ENCODE measurements at regions not wholly inside any gene's neighbourhood (a gene's known extent, or its start where the extent isn't known, plus 50 kb on each side); places are given as distances from the start of the nearest gene placed in this dataset.

- no peak for TF ChIP-seq TEAD4 (IDR thresholded peaks at IDR 0.05; ENCODE audit: low read depth, low read length)
- no peak for TF ChIP-seq MAX (IDR thresholded peaks at IDR 0.05)
- TF ChIP-seq POLR2A (IDR thresholded peaks at IDR 0.05; ENCODE audit: control extremely low read depth in 1 of 2, low read depth in 2 of 2, low read length in 2 of 2): no peak
- no peak for TF ChIP-seq CEBPB (IDR thresholded peaks at IDR 0.05; ENCODE audit: low read depth, low read length)
- no peak for TF ChIP-seq CTCF (IDR thresholded peaks at IDR 0.05; ENCODE audit: control extremely low read depth in 1 of 3, insufficient read depth in 1 of 3, low read depth in 1 of 3, low read length in 3 of 3)
- TF ChIP-seq POLR2AphosphoS5 (IDR thresholded peaks at IDR 0.05; ENCODE audit: low read depth, low read length): no peak
- TF ChIP-seq EZH2 (IDR thresholded peaks at IDR 0.05; ENCODE audit: low read depth, low read length, severe bottlenecking): no peak
Measured at GRCh38 chr4:121216461-121216860, 52.3 kb upstream of the TNIP3 start.
